ENCODE measurements at regions not wholly inside any gene's neighbourhood (a gene's known extent, or its start where the extent isn't known, plus 50 kb on each side); places are given as distances from the start of the nearest gene placed in this dataset.
A peak's percentile ranks its signal among the peaks of the same experiment; 100 is the strongest.

- no peaks in the 10 kb centered on the region for H3K79me2 ChIP-seq (ENCODE audit: insufficient read depth)
- no peak overlapping the region for H3K27ac ChIP-seq
- no peak for TF ChIP-seq EZH2 (IDR thresholded peaks at IDR 0.05; ENCODE audit: insufficient read depth, poor library complexity, severe bottlenecking)
- TF ChIP-seq EZH2phosphoT487 (IDR thresholded peaks at IDR 0.05; ENCODE audit: insufficient read depth, low read depth) = no peak
- in situ Hi-C loops (cut with MboI) = no loop called here
- H3K27me3 ChIP-seq (replicated peaks; ENCODE audit: insufficient read depth) = no peaks in the 10 kb centered on the region
- H3K9ac ChIP-seq = no peak overlapping the region
- peak overlapping the region; percentile 77 for H3K4me2 ChIP-seq (ENCODE audit: unreplicated experiment)
- no peaks in the 10 kb centered on the region for H3K9me3 ChIP-seq (ENCODE audit: low read depth)
- H3K4me3 ChIP-seq = peak overlapping the region; percentile 63
- H2AFZ ChIP-seq = peak overlapping the region; percentile 73
- peaks cover 25% of the 10 kb centered on the region for H3F3A ChIP-seq (ENCODE audit: insufficient read depth)
- peaks cover 28% of the 10 kb centered on the region for H3K4me1 ChIP-seq (ENCODE audit: insufficient read depth)
- no peaks in the 10 kb centered on the region for H3K9me2 ChIP-seq (ENCODE audit: insufficient read depth)
- peak; percentile 10 for DNase-seq
- H4K20me1 ChIP-seq (ENCODE audit: insufficient read depth) = no peaks in the 10 kb centered on the region
- whole genome bisulfite sequencing, 2 experiments (ENCODE audit: low coverage in 1 of 2, low lambda C conversion rate in 2 of 2, missing lambda C conversion rate in 2 of 2) = 4 to 9% methylated on average over 3 of the region's 3 CpGs
- H3K36me3 ChIP-seq (ENCODE audit: low read depth) = no peaks in the 10 kb centered on the region
These were observed 81.0 kb upstream of the MBNL2 start for GRCh38 chr13:97141097-97141496.

DNA sequence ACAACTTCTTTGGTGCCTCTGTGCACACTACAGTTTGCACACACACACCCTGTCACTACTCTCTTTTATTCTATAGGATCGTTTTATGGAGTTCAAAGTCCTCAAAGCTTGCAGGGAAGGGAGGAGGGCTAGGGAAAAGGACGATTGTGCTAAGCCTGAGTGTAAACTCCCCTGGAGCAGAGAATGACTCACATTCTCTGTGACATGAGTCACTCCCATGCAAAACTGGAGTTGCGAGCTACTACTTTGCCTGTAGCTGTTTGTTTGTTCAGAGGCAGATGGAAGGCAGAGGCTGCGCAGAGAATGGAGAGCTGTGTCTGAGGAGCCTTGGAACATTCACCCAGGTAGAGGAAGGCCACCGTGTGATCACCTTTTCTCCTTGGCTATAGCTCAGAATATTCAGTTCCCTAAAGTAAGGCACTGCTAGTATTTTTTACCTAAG lies 80.5 kb upstream of the MBNL2 start:
- Histone ChIP-seq H3K9me3 (ENCODE audit: low read depth) (no peaks in the 10 kb centered on the region), H3K27me3 (replicated peaks; ENCODE audit: insufficient read depth) (no peaks in the 10 kb centered on the region), H2AFZ (peak overlapping the region; percentile 73), H3F3A (ENCODE audit: insufficient read depth) (peaks cover 25% of the 10 kb centered on the region), H4K20me1 (ENCODE audit: insufficient read depth) (no peaks in the 10 kb centered on the region), H3K9me2 (ENCODE audit: insufficient read depth) (no peaks in the 10 kb centered on the region), H3K4me3 (peak overlapping the region; percentile 63), H3K4me1 (ENCODE audit: insufficient read depth) (peaks cover 28% of the 10 kb centered on the region), H3K27ac (peak overlapping the region; percentile 10), H3K36me3 (ENCODE audit: low read depth) (no peaks in the 10 kb centered on the region), H3K9ac (0 out of 2 replicates have a peak overlapping the region, but pooled peaks have one; percentile 19), H3K79me2 (ENCODE audit: insufficient read depth) (no peaks in the 10 kb centered on the region), H3K4me2 (ENCODE audit: unreplicated experiment) (peak overlapping the region; percentile 77)
- peak; percentile 93 for DNase-seq
- WGBS, 2 experiments (ENCODE audit: low coverage in 1 of 2, low lambda C conversion rate in 2 of 2, missing lambda C conversion rate in 2 of 2) = 2 to 3% methylated on average over 5 of the region's 5 CpGs
- in situ Hi-C loops (cut with MboI) = no loop called here
- TF ChIP-seq EZH2 (IDR thresholded peaks at IDR 0.05; ENCODE audit: insufficient read depth, poor library complexity, severe bottlenecking) (no peak), EZH2phosphoT487 (IDR thresholded peaks at IDR 0.05; ENCODE audit: insufficient read depth, low read depth) (no peak)

- Histone ChIP-seq H3K27ac (peak overlapping the region; percentile 10), H3K27me3 (replicated peaks; ENCODE audit: insufficient read depth) (no peaks in the 10 kb centered on the region), H3K4me2 (ENCODE audit: unreplicated experiment) (peak overlapping the region; percentile 77), H3K79me2 (ENCODE audit: insufficient read depth) (no peaks in the 10 kb centered on the region), H3K36me3 (ENCODE audit: low read depth) (no peaks in the 10 kb centered on the region), H3K9me2 (ENCODE audit: insufficient read depth) (no peaks in the 10 kb centered on the region), H3K9ac (peak overlapping the region; percentile 19; the same call in 1 of the 2 replicates), H2AFZ (peak overlapping the region; percentile 73), H3K4me3 (peak overlapping the region; percentile 63), H3K4me1 (ENCODE audit: insufficient read depth) (peaks cover 28% of the 10 kb centered on the region), H3K9me3 (ENCODE audit: low read depth) (no peaks in the 10 kb centered on the region), H4K20me1 (ENCODE audit: insufficient read depth) (no peaks in the 10 kb centered on the region), H3F3A (ENCODE audit: insufficient read depth) (peaks cover 25% of the 10 kb centered on the region)
- in situ Hi-C loops (cut with MboI) = no loop called here
- 30 to 38% methylated on average over 8 of the region's 8 CpGs for WGBS, 2 experiments (ENCODE audit: low coverage in 1 of 2, low lambda C conversion rate in 2 of 2, missing lambda C conversion rate in 2 of 2)
- TF ChIP-seq EZH2 (IDR thresholded peaks at IDR 0.05; ENCODE audit: insufficient read depth, poor library complexity, severe bottlenecking) (no peak), EZH2phosphoT487 (IDR thresholded peaks at IDR 0.05; ENCODE audit: insufficient read depth, low read depth) (no peak)
- peak; percentile 63 for DNase-seq
These were observed 79.7 kb upstream of the MBNL2 start for GRCh38 chr13:97142452-97142851.

- Histone ChIP-seq H3K4me1 (ENCODE audit: insufficient read depth) (peaks cover 28% of the 10 kb centered on the region), H4K20me1 (ENCODE audit: insufficient read depth) (no peaks in the 10 kb centered on the region), H3K9me3 (ENCODE audit: low read depth) (no peaks in the 10 kb centered on the region), H3K79me2 (ENCODE audit: insufficient read depth) (no peaks in the 10 kb centered on the region), H3K36me3 (ENCODE audit: low read depth) (no peaks in the 10 kb centered on the region), H3K9me2 (ENCODE audit: insufficient read depth) (no peaks in the 10 kb centered on the region), H3K4me2 (ENCODE audit: unreplicated experiment) (no peak overlapping the region), H2AFZ (no peak overlapping the region), H3K9ac (no peak overlapping the region), H3K27ac (no peak overlapping the region), H3F3A (ENCODE audit: insufficient read depth) (peaks cover 25% of the 10 kb centered on the region), H3K27me3 (replicated peaks; ENCODE audit: insufficient read depth) (no peaks in the 10 kb centered on the region), H3K4me3 (no peak overlapping the region)
- TF ChIP-seq EZH2phosphoT487 (IDR thresholded peaks at IDR 0.05; ENCODE audit: insufficient read depth, low read depth) = no peak
- in situ Hi-C loops (cut with MboI) = no loop called here
- WGBS, 2 experiments (ENCODE audit: low coverage in 1 of 2, low lambda C conversion rate in 2 of 2, missing lambda C conversion rate in 2 of 2) = 82 to 89% methylated on average over 2 of the region's 2 CpGs
- DNase-seq = no peak
These were observed 77.1 kb upstream of the MBNL2 start for GRCh38 chr13:97145057-97145456.

- DNase-seq = no peak
- Histone ChIP-seq H3K79me2 (ENCODE audit: insufficient read depth) (no peaks in the 10 kb centered on the region), H3K27ac (no peak overlapping the region), H3F3A (ENCODE audit: insufficient read depth) (no peaks in the 10 kb centered on the region), H3K9ac (no peak overlapping the region), H3K4me1 (ENCODE audit: insufficient read depth) (no peaks in the 10 kb centered on the region), H4K20me1 (ENCODE audit: insufficient read depth) (no peaks in the 10 kb centered on the region), H3K36me3 (ENCODE audit: low read depth) (no peaks in the 10 kb centered on the region), H3K4me2 (ENCODE audit: unreplicated experiment) (no peak overlapping the region), H3K9me2 (ENCODE audit: insufficient read depth) (no peaks in the 10 kb centered on the region), H3K4me3 (no peak overlapping the region), H2AFZ (no peak overlapping the region), H3K27me3 (replicated peaks; ENCODE audit: insufficient read depth) (no peaks in the 10 kb centered on the region), H3K9me3 (ENCODE audit: low read depth) (no peaks in the 10 kb centered on the region)
- 87 to 90% methylated on average over 4 of the region's 4 CpGs for WGBS, 2 experiments (ENCODE audit: low coverage in 1 of 2, low lambda C conversion rate in 2 of 2, missing lambda C conversion rate in 2 of 2)
- in situ Hi-C loops (cut with MboI) = no loop called here
- TF ChIP-seq EZH2phosphoT487 (IDR thresholded peaks at IDR 0.05; ENCODE audit: insufficient read depth, low read depth) (no peak), EZH2 (IDR thresholded peaks at IDR 0.05; ENCODE audit: insufficient read depth, poor library complexity, severe bottlenecking) (no peak)
These were observed 73.2 kb upstream of the MBNL2 start for GRCh38 chr13:97148894-97149293.

All from GM23248 (cell line).